C4-2B (cell line): ENCODE measurements at regions not wholly inside any gene's neighbourhood (a gene's known extent, or its start where the extent isn't known, plus 50 kb on each side); places are given as distances from the start of the nearest gene placed in this dataset.

Experiments
- H3K27ac ChIP-seq: fragments of 450-650 bp; 2 replicates; pipeline ENCODE4 v1.5.1; 2017
- ZFX ChIP-seq: fragments of 450-650 bp; IDR thresholded peaks from 2 replicates; pipeline ENCODE4 v1.6.1; 2017
- TF ChIP-seq, protein P1 (sequence below): fragments of 450-650 bp; conservative IDR thresholded peaks from 2 replicates; pipeline ENCODE4 v1.5.1; 2017; ENCODE audit warnings: mild to moderate bottlenecking

DNA sequence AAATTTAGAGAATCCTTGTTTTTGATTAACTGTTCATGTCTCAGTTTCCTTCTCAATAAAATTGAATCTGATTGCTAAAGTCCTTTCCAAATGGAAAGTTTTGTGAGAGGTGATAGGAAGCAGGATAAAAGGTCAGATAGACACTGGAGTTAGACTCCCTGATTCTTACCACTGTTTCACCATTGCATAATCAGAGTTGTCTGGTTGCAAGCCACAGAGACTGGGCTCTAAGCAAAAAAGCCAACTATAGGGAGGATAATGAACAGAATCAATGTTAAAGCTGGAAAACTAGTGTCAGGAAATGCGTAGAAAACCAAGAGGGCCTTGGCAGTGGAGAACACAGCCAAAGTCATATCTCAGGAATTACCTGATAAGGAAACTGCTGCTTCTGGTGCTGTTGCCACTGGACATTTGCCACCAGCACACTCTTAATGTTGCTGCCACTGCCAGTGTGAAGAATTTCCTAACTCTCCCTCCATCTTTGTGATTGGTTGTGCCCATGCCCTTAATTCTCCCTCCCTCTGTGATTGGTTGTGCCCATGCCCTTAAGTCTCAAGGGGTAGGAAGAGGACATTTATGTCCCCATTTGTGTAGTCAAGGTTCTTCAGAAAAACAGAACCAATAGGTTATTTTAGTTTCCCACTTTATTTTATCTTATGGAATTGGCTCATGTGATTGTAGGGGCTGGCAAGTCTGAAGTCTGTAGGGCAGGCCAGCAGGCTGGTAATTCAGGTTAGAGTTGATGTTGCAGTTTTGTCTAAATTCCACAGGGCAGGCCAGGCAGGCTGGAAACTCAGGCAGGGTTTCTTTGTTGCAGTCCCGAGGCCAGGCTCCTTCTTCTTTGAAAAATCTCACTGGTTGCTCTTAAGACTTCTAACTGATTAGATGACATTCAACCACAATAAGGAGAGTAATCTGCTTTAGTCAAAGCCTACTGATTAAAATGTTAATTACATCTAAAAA is 639.0 kb downstream of the REEP3 start:
- TF ChIP-seq, protein P1, sequence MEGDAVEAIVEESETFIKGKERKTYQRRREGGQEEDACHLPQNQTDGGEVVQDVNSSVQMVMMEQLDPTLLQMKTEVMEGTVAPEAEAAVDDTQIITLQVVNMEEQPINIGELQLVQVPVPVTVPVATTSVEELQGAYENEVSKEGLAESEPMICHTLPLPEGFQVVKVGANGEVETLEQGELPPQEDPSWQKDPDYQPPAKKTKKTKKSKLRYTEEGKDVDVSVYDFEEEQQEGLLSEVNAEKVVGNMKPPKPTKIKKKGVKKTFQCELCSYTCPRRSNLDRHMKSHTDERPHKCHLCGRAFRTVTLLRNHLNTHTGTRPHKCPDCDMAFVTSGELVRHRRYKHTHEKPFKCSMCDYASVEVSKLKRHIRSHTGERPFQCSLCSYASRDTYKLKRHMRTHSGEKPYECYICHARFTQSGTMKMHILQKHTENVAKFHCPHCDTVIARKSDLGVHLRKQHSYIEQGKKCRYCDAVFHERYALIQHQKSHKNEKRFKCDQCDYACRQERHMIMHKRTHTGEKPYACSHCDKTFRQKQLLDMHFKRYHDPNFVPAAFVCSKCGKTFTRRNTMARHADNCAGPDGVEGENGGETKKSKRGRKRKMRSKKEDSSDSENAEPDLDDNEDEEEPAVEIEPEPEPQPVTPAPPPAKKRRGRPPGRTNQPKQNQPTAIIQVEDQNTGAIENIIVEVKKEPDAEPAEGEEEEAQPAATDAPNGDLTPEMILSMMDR, result no peak
- no peak for TF ChIP-seq ZFX
- no peak overlapping the region for H3K27ac ChIP-seq

DNA sequence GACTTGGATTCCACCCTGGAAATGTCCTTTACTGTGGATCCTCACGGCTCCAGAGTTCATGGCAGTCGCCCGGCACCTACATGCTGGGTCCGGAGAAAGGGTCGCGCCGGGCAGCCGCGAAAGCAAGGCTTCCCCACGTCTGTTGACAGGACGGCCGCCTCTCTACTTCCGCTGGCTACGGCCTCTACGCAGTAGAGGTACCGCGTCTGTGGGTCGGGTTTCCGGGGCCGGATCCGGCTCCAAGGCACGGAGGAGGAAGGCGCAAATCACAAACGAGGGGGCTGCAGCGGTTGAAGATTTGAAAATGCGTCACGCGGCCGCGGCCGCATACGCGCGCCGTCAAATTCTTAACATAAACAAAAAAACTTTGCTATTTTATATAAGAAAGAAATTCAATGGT is 649.6 kb downstream of the REEP3 start:
- TF ChIP-seq, protein P1, result no peak
- TF ChIP-seq ZFX, result no peak
- no peak overlapping the region for H3K27ac ChIP-seq

DNA sequence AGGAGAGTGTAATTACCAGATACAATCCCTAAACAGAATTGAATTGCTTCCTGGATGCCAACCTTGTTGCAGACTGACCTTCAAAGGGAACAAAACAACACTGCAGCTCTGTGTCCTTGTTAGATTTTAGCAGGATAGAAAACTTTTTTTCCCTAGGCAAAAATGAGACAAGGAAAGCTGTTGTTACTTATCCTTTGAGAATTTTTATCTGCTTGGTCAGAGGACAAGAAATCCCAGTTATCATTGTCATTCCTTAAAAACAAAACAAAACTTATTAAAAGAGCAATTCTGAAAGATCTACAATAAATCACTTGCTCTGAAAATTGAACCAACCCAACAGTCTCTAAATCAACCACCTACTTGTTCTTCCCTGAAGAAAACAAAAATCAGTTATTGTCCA is 652.6 kb downstream of the REEP3 start:
- no peak overlapping the region for H3K27ac ChIP-seq
- TF ChIP-seq, protein P1, result no peak
- TF ChIP-seq ZFX, result no peak

DNA sequence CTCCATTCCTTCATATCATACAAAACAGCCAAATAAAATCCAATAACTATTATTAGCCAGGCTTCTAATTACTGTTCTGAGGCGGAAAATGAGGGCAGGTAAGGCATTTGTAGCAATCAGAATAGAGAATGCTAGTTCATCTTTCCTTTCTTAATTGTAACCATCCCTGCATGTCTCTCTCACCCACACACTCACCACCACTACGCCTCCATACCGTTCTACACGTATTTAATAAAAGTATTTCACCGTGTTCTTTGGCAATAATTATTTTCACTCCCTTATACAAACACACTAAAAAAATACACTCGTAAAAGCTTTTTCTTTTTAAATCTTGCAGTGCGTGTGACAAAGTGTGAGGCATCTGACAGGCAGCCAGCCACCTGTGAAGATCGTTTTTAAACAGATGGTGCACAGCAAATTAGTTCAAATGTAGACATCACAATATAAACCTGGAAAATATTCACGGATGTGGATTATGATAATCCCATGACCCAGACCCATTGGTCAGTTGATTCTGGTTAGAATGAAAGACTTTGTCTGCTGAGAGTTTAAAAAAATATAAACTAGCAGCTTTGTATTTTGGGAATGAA is 653.6 kb downstream of the REEP3 start:
- no peak overlapping the region for H3K27ac ChIP-seq
- no peak for TF ChIP-seq ZFX
- TF ChIP-seq, protein P1, result no peak

DNA sequence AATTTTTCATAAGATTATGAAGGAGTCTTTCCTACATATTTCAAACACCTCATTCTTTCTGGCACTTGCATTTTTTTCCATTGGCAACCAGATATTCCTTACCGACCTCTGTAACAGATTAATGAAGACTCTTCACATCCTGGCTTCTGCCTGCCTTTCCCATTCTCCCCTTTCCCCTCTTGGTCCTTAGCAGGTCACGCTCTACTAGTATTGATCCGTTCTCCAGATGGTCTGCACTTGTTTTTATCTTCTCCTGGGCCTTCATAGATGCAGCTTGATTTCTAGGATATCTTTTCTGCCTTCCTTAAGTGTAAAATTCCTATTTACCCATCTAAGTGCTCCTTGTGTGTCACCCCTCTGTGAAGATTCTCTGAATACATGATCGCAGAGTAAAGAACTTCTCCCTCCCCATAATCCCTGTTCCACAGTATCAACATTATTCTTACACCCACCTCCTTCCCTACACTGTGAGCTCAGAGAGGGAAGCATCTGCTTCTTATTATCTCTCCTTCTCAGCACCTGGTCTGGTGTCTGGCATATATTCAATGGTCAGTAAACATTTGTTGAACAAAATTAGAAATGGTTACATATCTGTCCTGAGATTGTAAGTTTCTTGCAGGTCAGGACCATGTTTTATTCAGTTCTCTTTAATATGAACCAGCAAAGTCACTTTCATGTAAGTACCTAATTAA is 654.2 kb downstream of the REEP3 start:
- H3K27ac ChIP-seq, result no peak overlapping the region
- TF ChIP-seq, protein P1, result no peak
- no peak for TF ChIP-seq ZFX

DNA sequence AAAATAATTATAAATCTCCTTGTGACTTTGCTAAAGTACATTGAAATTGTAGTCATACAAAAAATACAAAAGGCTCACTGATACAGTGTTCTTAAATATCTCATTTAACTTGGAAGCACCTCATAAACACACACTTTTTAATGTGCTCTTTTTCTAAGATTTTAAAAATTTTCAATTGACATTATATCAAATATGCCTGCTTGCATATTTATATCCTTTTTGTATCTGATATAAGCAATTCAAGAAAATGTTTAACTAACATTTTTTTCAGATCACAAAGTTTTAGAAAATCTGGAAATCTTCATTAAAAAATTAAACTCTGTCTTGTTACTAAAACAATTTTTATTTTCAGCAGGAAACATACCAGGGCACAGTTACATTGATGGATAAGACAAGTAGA is 661.5 kb downstream of the REEP3 start:
- TF ChIP-seq ZFX, result no peak
- TF ChIP-seq, protein P1, result no peak

DNA sequence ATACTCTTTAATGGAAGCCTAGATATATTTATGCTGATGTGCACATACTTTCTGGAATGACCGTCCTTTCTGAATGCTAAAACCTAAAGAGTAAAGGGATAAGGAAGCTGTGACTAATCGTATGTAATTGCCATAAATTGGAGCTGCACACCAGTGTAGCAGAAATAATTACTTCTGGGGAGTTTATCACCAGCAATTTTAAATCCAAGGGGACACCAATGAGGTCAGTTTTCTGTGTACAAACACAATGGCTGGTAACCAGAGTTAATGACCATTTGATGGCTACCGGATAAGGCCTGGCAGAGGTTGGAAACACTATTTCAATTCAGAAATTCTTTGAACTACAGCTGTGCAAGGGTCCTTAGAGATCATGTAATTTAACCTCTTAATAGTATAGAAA is 670.1 kb downstream of the REEP3 start:
- H3K27ac ChIP-seq, result no peak overlapping the region
- no peak for TF ChIP-seq ZFX
- TF ChIP-seq, protein P1, result no peak

More for the DNA sequence above, 661.5 kb downstream of the REEP3 start:
- H3K27ac ChIP-seq, result no peak overlapping the region
